Stimulated activated CD8-positive, alpha-beta memory T cell treated with anti-CD3 and anti-CD28 coated beads, Interleukin-15, amount 100 ng/mL, for 48 hours (primary cell): ENCODE measurements at regions not wholly inside any gene's neighbourhood (a gene's known extent, or its start where the extent isn't known, plus 50 kb on each side); places are given as distances from the start of the nearest gene placed in this dataset.

Experiments used
- DNase-seq, 2 donors: peaks; one replicate each; pipeline ENCODE4 v3.0.0-alpha.2; 2020; ENCODE audit warnings: low read depth in 2 of 2

DNA sequence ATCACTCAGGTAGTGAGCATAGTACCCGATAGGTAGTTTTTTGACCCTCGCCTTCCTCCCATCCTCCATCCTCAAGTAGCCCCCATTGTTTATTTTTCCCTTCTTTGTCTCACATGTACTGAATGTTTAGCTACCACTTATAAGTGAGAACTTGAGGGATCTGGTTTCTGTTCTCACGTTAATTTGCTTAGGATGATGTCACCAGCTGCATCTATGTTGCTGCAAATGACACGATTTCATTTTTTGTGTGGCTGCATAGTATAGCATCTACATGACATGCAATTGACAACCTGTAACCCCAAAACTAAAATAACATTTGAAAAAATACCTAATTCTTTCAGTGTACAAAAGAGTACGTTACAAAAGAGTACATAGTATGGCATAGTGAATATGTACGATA lies 254.0 kb upstream of the NOVA1 start:
- no peak for DNase-seq

DNA sequence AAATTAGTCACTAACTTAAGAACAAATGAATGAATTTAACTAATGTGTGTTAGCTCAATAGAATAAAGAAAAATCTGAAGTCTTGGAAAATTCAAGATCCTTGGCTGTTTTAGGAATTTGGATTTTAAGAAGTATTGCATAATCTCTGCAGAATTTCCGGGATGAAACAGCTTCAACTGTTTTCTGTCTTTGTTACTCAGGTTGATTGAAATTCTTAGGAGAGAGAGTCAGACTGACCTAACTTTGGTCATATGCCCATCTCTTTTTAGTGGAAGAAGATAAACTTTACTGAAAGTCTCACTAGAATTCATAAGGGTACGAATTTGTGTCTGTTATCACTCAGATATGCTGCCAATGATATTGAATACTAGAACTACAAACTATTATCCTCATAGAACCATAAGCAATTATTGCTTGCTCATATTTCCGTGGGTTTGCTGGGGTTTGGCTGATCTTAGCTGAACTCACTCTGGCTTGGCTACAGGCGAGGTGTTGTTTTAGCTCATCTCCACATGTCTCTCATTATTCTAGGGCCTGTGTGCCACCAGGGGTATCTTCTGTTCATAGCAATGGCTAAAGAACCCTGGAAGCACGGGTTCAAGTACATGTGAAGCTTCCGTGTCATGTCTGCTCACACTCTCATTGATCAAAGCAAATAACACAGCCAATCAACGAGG lies 257.4 kb upstream of the NOVA1 start:
- no peak for DNase-seq

DNA sequence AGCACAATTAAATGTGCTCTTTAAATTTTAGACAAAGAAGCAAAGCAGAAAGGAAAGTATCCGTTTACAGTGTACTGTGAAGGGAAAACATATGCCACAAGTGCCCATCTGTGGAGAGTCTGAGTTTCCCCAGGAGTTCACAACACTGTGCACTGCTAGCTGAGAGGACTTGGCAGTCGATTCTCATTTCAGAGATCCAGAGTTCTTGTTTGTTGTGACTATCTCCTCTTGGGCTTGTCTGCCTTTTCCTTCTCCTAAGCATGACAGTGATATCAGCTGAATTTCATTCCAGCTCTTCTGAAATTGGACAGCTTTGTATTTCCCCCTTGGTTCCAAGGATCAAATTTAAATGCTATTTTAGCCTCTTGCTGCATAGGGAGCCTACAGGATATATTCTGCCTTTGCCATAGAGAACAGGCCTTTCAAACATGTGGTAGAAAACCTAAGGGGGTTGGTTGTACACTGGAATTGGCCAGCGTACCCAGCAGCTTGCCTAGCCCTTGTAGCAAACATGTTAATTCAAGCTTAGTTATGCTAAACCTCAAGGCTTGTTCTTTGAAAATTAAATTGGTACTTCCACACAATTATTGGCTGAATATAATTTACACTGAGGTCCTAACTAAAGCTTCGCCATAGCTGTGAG lies 259.2 kb upstream of the NOVA1 start:
- DNase-seq = no peak

DNA sequence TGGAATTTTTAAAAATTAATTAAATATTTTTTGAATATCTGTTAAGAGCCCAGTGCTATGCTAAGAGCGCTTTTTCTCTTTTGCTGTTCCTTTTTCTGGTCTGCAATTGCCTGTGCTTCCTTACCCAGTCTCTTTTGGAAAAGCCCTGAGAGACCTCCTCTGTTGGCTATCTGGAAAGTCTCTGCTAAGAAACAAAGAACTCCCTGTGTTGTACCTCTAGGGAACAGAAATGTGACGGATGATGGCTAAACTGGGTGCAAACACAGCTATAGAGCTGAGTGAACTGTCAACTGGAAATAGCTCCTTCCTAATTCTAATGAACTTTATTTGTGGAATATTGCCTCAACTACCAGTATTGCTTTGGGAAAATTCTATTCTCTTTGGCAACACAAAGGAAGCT lies 261.6 kb upstream of the NOVA1 start:
- DNase-seq = no peak

DNA sequence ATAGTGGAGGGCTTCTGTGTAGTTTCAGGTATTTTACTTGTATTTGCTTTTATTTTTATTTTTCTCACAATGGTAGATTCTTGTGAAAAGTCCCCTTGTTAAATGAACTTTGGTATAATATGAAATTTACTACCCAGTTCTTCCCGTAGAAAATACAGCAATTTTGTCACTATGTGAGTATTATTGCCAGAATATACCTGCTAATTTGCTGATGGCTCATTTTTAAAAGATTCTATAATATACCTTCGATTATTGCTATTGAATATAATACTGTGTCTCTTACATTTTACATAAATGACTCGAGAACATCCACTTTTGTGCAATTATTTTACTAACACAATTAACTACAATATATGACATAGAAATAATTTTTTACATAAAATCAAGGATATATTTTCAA lies 262.3 kb upstream of the NOVA1 start:
- no peak for DNase-seq

DNA sequence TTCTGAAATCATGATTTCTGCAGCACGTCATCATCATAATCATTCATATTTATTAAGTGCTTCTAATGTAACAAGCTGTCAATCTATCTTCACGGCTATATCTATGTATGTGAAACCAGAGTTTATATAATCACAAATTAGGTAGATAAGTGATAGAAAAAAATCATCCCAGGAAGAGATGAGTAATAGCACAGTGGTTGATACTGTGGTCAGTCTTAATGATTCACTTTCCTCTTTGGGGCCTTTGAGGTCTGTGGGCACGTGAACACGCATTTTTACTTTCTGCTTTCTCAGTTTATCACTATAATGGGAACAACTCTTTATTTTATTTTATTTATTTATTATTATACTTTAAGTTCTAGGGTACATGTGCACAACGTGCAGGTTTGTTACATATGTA lies 265.9 kb upstream of the NOVA1 start:
- DNase-seq = no peak

DNA sequence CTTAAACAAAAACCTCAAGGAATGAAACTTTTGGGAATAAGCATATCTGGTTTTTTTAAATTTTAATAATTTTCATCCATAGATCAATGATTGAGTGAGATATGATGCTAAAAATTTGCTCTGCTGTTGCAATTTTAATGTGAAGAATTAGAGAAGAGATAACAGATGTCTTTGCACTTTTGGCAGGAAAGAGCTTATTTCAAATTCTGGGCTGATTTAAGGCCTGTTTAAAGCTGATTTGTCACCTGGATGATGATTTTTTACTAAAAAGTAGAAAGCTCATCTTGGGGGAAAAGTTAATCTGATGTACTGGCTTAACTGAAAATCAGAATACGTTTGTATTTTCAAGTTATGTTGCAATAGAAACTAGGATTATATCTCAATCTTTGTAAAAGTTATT lies 268.9 kb upstream of the NOVA1 start:
- DNase-seq = no peak

DNA sequence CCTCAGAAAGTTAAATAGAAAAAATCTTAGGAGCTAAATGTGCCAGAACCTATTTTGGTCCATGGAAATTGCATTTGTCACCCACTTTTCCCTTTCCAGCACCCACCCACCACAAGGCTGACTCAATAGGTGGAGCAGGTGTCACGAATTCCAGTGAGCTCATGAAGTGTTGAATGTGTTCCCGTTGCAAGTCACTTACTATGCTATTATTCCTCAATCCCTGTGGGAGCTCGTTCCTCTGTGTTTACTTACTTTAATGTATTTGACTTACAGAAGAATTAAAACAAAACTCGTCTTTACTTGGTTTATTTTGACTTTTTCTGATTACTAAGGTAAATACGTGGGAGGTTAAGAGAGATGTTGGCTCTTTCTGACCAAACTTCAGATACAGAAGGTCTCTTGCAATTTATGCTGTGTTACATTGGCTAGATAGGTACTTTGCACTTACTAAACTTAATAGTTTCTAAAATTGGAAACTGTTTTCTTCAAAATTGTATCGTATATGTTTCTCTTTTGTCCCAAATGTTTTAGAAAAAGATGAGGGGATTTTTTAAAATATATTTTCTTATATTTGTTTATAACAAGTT lies 269.4 kb upstream of the NOVA1 start:
- no peak for DNase-seq

DNA sequence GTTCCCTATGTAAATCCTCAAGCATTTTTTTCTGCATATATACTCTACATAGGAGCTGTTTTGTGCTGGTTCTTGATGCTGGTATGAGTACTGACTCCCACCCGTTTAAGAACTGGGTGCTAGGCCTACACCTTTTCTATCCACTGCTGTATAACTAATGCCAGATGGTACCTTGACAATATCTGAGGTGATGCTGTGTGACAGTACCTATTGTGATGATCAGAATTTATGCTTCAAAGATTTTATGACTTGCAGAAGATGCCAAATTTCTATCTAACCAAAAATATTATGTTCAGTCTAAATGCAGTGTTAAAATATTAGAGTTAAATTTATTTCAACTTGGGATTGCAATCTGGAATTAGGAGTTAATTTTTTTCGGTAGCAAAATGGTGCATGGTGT lies 272.3 kb upstream of the NOVA1 start:
- no peak for DNase-seq

DNA sequence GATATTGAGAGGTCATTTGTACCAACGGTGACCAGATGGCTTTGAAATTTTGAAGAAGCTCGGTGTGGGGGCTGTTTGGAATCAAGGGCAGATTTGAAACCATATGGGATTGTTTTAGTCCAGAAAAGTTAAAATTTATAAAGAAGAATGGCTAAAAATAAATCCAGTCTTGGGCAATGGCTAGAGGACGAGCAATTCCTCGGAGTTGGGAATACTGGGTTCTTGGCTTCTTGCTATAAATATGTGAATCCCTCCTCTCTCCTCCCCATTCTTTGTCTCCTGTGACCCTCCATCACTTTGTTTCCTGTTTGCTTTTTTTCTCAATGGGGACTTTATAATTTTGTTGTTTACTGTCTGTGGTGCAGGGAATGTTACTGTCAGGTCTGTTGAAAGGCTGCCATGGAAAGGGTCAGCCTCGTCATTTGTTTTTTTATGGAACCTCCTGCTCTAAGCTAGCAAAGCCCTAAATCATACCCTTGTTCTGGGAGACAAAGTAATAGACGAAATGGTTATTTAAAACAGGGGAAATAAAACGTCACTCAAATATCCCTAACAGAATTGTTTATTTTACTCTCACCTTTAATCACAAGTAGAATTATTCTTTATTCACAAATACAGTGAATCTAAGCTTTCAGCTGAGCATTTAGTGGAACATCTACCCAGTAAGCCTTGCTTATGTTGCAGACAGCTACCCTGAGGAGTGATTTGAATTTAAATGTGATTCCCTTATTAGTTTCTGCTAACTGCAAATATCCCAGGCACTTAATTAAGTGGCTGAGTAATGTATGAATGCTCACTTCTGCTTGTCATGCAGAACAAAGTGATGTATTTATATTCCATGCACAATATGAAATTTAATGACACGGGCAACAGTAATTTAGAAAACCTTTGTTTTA lies 273.1 kb upstream of the NOVA1 start:
- no peak for DNase-seq

DNA sequence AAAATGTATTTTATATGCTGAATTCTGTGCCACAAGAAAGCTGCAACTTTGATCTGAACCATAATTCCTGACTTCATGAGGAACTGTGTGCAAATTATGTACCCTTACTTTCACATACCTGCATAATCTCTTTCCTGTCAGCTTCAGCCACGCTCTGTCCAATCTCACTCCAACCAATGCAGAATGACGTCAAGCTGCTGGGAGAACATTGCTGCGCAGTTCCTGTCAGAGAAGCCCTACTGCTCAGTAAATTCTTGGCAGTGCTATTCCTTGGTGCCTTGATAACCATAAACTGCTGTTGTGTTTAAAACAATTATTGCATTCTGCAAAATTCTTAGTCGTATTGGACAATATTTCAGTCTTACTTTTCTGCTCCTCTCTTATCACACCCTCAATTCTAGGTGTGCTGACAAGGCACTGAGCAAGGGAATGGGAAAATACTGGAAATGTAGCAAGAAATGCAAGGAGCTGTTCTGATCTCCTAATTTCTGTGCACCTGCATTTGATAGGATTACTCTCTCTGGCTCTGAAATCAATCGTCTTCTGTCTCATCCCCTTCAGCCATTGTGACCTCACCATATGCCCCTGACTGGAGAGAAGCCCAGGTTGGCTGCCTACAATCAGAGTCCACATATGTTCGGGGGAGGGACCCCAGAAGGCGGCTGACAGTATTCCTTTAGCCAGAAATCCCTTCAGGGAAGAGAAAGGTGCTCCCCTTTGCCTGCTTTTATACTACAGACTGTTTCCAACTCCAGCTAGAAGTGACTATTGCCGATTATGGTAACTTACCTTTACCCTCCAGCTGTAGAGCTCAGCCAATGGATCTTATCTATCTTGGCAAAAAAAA lies 274.9 kb upstream of the NOVA1 start:
- no peak for DNase-seq

DNA sequence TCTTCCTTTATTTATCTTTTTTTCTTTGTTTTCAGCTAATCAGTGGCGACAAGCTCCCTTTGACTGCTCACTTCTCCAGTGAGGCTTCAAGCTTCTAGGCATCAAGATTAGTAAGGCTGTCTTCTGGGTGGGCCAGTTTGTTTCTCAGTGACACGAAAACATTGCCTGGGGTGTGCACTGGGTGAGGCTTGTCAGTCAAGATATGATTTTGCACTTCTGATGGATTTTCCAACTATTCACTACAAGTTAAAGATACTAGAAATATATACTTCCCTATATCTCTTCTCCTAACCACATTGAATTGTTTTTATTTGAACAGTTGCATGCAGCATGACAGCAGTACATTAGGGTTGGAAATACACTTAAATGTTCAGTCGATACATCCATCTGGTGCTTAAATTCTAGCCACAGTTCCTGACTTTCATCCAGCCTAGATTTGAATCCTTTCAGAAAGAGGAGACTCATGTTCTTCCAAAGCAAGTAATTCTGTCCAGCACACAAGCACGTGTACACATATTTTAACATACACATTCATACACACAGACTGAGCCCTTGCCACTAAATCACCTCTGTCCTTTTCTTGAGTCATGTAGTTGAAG lies 275.6 kb upstream of the NOVA1 start:
- DNase-seq = no peak

DNA sequence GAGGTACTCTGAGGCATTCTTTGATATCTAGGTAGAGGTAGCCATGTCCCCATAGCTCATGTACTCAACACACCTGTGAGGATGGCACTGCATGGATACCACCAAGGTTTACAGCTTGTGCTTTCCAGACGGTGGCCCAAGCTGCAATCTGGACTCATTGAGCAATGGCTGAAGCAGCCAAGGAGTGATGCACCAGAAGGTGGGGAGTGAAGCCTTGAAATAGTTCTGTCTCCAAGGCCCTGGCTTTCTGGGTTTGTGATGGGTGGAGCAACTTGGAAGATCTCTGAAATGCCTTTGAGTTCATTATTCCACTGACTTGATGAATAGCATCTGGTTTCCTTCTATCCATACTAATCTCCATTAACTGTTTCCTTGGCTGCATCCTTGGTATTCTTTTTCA lies 290.0 kb upstream of the NOVA1 start:
- no peak for DNase-seq

DNA sequence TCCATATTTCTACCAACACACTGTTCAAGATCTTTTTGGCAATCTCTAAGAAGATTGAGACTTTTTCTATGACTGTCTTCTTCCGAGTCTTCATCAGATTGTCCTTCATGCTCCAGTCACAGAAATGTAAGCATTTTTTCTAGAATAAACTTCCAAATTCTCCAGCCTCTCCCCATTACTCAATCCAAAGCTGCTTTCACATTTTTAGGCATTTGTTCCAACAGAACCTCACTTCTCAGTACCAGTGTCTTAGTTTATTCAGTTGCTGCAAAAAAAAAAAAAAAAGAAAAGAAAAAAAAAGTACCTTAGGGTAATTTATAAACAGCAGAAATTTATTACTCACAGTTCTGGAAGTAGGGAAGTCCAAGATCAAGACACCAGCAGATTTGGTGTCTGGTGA lies 290.8 kb upstream of the NOVA1 start:
- DNase-seq = no peak

DNA sequence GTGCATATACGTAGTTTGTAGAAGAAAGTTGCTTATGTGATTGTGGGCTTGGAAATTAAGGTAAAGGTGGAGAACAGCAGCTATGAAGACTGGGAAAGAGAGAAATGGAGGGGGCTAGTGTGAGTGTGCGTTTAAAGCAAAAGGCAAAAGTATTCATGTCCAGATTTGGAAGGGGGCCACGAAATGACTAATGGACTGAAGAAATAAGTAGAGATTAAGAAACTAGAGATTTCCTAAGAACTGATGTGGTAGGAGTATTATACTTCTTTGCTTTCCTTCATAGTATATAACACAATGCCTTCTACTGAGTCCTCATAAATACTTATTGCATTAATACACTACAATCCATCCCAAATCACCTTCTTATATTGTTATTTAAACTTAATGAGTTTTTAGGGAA lies 298.6 kb upstream of the NOVA1 start:
- no peak for DNase-seq

DNA sequence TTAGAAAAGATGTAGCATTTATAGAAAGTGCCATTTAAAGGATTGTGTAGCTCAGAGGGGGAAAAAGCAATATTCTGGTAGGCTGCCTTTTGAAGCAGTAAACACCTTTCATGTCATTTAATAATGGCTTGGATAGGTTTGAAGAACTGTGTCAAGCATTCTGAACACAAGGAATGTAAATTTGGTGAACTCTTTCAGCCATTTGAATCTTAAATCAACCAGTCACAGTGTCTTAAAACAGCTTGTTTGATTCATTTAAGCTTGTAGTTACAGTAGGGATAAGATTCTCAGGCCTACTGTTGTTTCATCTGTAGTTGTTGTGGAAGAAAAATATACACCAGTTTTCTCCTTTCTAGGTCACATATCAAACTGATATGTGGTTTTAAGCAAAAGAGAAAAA lies 299.4 kb upstream of the NOVA1 start:
- no peak for DNase-seq

DNA sequence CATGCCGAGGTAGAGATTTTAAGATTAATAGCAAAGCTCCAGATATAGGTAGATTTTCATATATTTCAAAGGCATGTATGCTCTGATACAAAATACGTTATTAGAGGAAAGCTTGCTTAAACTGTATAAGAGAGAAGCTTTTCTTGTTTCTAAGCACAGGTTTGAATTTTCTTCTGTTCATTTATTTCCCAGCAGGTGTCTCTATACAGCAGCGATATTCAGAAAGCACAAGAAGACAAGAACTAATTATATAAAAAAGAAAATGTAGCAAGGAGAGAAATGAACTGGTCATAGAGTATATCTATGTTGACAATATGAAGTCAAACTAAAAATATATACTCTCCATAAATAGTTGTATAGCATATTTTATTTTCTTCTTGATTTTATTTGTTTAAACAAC lies 307.4 kb upstream of the NOVA1 start:
- DNase-seq = no peak

DNA sequence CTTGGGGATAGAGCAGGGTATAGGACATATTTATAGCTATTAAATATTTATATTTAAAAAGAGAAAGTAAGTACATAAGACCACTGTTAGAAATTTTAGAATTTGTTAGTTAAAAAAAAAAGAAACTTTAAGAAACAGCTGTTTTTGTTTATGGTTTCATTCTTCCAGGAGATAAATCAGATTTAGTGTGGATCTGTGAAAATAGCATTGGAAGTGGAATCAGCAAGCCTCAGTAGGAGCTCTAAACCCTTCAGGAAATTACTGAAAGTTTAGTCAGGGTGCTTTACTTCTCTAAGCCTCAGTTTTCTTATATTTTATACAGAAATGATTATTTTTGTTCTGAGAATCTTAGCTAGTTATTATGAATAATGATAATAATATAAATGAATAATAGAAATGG lies 316.0 kb upstream of the NOVA1 start:
- DNase-seq = no peak

DNA sequence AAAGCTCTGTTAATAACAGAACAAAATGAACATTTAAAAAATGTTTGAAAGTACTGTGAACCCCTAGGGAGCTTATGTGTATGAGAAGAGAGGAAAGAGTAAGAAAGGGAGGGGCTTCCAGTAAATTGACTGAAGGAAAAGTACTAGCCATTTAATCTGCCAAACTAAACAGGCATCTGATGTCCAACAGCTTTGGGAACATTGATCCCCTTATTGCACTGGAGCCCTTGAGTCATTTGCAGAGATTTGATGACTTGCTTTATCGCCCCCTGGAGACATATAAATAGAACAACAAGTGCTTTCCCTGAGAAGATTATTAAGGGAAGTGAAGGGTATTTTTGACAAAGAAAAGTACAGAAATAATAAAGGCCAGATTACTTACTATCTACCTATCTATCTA lies 319.3 kb upstream of the NOVA1 start:
- DNase-seq = no peak

DNA sequence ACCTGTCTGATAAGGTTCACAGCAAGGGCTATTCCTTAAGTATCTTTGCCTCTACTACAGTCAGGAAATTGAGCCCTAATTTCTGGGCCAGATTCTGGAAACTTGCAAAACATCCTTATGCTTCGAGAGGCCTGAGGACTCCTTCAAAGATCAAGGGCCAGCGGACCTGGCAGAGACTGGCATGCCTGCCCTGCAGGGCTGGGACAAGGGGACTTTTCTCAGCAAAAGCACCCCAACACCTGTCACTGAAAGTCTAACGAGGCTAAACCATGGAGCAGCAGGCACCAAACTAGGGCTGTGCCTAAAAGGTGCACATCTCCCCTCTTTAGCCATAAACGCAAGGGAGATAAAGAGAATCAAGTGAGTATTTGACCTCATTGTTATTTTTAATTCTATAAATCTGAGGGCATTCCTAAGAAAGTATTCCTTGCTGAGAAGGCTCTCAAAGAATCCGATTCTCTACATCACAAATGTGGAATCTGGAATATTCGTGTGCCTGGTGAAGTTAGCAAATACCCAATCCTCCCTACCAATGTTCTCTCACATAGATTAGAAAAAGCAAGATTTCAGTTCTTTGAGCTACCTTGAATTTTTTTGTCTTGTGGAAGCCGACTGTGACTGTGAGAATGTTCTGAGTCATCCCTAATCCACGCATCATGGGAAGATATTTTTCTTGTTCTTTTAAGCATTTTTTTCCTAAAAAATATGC lies 328.2 kb upstream of the NOVA1 start:
- no peak for DNase-seq

DNA sequence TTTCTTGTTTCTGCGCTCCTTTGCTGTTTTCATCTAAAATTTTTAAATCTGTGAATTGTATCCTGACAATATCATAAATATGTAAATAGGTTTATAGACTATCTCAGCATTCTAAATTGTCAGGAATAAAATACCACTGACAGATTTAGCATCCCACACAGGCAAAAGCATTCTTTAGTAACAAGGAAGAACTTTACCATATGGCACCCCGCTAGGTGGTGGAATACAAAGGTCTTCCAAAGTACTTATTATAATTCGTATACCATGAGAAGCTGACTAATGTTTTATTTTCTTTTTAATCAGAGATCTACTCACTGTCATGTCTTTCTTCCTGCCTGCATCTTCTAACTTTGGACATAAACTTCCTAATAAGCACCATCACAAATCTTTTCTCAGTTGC lies 328.8 kb upstream of the NOVA1 start:
- DNase-seq = no peak
